GM18868 (cell line): ENCODE measurements at regions not wholly inside any gene's neighbourhood (a gene's known extent, or its start where the extent isn't known, plus 50 kb on each side); places are given as distances from the start of the nearest gene placed in this dataset.

Experiments used
- ATAC-seq: cut with Tn5 transposase; IDR thresholded peaks from one replicate; pipeline ENCODE4 v1.9.1; 2021; ENCODE audit warnings: mild to moderate bottlenecking, moderate library complexity; ENCODE audit not compliant: unreplicated experiment

- no peak for ATAC-seq
Measured at GRCh38 chr6:104579310-104579863, 280.3 kb downstream of the HACE1 start.

GRCh38 chr6:104575536-104575935, 284.2 kb downstream of the HACE1 start:
- ATAC-seq = no peak

- ATAC-seq = no peak
Measured at GRCh38 chr6:104574135-104574750, 285.5 kb downstream of the HACE1 start.

GRCh38 chr6:104573350-104573749, 286.4 kb downstream of the HACE1 start:
- no peak for ATAC-seq

GRCh38 chr6:104572901-104573300, 286.8 kb downstream of the HACE1 start:
- ATAC-seq = no peak

GRCh38 chr6:104566411-104566810, 293.3 kb downstream of the HACE1 start:
- no peak for ATAC-seq

GRCh38 chr6:104563306-104563705, 296.4 kb downstream of the HACE1 start:
- no peak for ATAC-seq

GRCh38 chr6:104559435-104560202, 300.1 kb downstream of the HACE1 start:
- ATAC-seq = no peak

- no peak for ATAC-seq
Measured at GRCh38 chr6:104558746-104559145, 301.0 kb downstream of the HACE1 start.

- peak; percentile 52 for ATAC-seq
Measured at GRCh38 chr6:104548297-104548696, 311.4 kb downstream of the HACE1 start.

- no peak for ATAC-seq
Measured at GRCh38 chr6:104541411-104541810, 318.3 kb downstream of the HACE1 start.

- ATAC-seq = no peak
Measured at GRCh38 chr6:104540743-104541142, 319.0 kb downstream of the HACE1 start.

- ATAC-seq = no peak
Measured at GRCh38 chr6:104539173-104539572, 320.5 kb downstream of the HACE1 start.

GRCh38 chr6:104537872-104538271, 321.8 kb downstream of the HACE1 start:
- ATAC-seq = no peak

GRCh38 chr6:104537180-104537579, 322.5 kb downstream of the HACE1 start:
- no peak for ATAC-seq

- ATAC-seq = no peak
Measured at GRCh38 chr6:104532462-104532861, 327.3 kb downstream of the HACE1 start.

- ATAC-seq = no peak
Measured at GRCh38 chr6:104531646-104532045, 328.1 kb downstream of the HACE1 start.

- peak; percentile 25 for ATAC-seq
Measured at GRCh38 chr6:104527761-104528415, 331.8 kb downstream of the HACE1 start.

- no peak for ATAC-seq
Measured at GRCh38 chr6:104527311-104527710, 332.4 kb downstream of the HACE1 start.

GRCh38 chr6:104526376-104526775, 333.3 kb downstream of the HACE1 start:
- no peak for ATAC-seq

- peak; percentile 99 for ATAC-seq
Measured at GRCh38 chr6:104525677-104526322, 333.9 kb downstream of the HACE1 start.
